Vagina (tissue), 2 donors: ENCODE measurements at regions not wholly inside any gene's neighbourhood (a gene's known extent, or its start where the extent isn't known, plus 50 kb on each side); places are given as distances from the start of the nearest gene placed in this dataset.

Source experiments
- CTCF ChIP-seq, 3 experiments: fragments of 450-650 bp in 2 of 3; fragments of 200-600 bp in 1 of 3; sonication (generic) in 1 of 3; IDR thresholded peaks; one replicate each; pipeline ENCODE4 v1.5.1; 2017 to 2019; ENCODE audit warnings: antibody characterized with exemption in 3 of 3, mild to moderate bottlenecking in 2 of 3, moderate library complexity in 2 of 3
- POLR2A ChIP-seq, 2 donors: fragments of 450-650 bp; IDR thresholded peaks; one replicate each; pipeline ENCODE4 v1.6.1; 2017; ENCODE audit warnings: antibody characterized with exemption in 2 of 2, mild to moderate bottlenecking in 2 of 2, moderate library complexity in 2 of 2

- TF ChIP-seq CTCF (IDR thresholded peaks at IDR 0.05) (no peak), POLR2A (IDR thresholded peaks at IDR 0.05) (no peak)
These were observed 266.7 kb downstream of the C3orf38 start for GRCh38 chr3:88416436-88416835.
